HPDE6-E6E7 (cell line): ENCODE measurements at regions not wholly inside any gene's neighbourhood (a gene's known extent, or its start where the extent isn't known, plus 50 kb on each side); places are given as distances from the start of the nearest gene placed in this dataset.
A peak's percentile ranks its signal among the peaks of the same experiment; 100 is the strongest.
"Not testable (repeated sequence)": the region's sequence is repeated elsewhere in the genome, so short reads cannot be mapped to it uniquely, and the experiment has no call there.

Experiments
- DNase-seq: peaks from one replicate; pipeline ENCODE4 v3.0.0; 2011; ENCODE audit warnings: missing footprints; ENCODE audit errors: extremely low spot score

DNA sequence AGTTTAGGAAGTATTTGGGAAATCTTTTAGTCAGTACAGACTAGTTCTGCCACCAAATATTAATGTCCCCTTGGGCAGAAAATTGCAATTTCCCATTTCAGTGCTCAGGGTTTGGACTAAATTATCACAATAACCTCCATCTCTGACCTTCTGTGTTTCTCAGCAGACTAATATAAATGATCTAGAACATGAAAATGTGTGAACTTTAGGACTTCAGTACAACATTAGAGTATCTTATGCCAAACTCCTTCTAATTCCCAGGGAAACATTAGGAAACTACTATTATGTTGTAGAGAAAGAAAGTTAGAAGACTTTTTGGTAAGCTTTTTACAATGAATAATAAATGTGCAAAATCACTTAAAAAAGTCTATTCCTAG is 1087.6 kb upstream of the CITED2 start:
- DNase-seq = no peak

DNA sequence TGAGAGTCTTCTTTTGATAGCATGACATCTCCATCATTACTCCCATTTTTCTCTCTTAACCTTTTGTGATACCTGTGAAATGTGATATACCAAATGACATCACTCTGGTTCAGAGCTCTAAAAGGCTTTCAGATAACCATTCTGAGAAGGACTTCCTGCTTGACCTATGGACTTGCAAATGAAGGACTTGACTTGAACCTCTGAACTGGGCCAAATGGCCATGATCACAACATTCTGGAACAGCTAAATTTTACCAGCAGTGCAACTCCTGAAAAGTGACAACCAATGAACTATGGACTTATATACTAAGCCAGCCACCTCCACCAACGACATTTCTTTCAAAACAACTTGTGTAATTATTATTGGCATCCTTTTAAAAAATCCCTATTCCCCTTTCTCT is 1085.8 kb upstream of the CITED2 start:
- no peak for DNase-seq

DNA sequence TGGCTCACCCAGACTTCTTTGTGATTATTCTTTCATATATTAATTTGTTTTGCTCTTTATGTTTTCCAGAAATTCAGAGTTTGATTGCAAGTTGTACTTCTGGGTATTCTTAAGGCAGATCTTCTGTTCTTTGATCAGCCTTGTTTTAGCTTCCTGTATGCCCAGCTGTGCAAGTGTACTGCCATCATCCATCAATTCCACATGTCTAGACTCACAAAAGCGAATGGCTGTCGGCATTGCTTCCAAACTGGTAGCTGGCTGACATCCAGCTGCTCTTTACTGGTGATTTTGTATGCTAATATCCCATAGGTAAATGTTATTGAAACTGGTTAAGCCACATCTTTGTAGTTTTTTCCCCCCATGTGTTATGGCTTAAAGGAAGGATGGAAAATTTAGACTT is 1084.8 kb upstream of the CITED2 start:
- no peak for DNase-seq

DNA sequence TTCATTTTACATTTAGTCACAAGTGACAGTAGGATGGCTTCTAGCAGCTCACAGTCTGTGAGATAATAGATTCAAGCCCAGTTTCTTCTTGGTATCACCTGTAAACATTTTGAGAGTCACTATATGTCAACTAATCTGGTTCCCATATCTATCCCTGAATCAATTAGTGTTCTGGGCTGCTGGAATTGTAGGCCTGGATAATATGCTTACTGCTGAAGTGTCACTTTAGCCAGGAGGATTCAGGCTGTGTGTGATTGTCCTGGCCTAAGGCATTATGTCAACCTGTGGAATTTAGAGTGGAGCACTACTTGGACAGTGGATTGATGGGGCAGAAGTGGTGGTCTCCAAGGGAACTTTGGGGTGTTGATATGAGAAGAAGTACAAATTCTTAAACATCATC is 1071.8 kb upstream of the CITED2 start:
- no peak for DNase-seq

DNA sequence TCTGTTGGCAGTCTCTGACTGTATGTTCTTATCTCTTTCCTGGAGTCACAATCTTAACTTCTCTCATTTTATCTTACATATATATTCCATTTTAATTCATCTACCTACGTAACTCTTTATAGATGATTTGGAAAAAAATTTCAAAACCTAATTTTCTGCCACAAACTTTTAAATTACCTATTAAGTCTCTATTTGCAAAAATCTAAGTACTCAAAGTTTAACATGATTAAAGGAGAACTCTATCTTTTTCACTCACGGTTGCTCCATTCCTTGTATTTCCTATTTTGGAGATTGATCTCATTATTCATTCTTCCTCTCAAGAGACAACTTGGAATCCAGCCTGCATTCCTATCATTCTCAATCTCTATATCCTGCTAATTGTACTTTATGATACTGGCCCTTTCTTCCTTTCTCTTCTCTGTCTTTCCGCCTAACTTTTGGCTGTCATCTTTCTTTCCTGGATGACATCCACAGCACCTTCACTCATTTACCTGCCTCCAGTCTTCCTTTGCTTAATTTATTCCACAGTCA is 1071.1 kb upstream of the CITED2 start:
- no peak for DNase-seq

DNA sequence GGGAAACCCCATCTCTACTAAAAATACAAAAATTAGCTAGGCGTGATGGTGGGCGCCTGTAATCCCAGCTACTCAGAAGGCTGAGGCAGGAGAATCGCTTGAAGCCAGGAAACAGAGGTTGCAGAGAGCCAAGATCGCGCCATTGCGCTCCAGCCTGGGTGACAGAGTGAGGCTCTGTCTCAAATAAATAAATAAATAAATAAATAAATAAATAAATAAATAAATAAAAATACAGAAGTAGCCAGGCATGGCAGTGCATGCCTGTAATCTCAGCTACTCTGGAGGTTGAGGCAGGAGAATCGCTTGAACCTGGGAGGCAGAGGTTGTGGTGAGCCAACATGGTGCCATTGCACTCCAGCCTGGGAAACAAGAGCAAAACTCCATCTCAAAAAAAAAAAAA is 1068.7 kb upstream of the CITED2 start:
- DNase-seq = not testable (repeated sequence)

DNA sequence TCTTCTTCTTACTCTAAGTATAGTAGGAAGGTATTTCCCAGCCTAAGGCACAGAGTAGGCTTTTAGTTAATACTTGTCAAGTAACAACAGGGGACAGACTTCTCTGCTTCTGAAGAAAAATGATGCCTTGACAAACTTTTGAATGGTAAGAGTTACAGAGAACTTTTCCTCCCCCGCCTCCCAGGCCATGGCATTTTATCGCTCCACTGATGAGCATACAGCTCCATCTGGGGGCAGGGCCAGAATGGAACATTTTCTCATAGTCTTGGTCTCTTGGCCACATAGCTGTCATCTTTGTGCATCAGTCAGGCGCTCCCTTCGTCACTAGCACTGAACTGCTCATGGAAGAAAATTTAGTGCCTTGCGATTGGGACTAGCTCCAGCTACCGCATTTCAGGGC is 1066.8 kb upstream of the CITED2 start:
- peak; percentile 9 for DNase-seq

DNA sequence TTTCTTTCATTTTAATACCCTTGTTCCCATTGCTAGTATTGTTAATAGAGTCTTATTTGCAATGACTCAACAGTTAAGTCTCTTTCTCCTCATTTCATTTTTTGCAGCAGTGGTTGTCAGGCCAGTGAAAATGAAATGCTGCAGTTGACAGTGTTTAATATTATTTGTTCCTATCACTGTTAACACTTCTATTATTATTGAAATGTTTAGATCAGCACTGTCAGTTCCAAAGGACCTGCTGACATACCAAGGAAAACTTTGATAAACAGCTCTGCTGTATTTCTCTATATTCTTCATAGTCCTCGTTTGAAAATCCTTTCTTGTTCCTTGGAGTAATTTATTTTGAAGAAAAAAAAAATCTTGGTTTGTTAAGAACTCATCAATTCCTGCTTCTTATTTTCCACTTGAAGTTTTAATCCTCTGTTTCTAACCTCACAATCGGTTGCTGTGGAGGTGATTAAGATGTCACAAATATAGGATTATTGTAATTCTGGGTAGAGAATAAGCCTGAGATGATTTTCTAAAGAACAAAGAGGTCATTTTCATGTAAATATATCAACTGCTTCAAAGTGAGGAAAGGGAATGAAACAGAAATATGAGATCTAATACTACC is 1065.9 kb upstream of the CITED2 start:
- no peak for DNase-seq

DNA sequence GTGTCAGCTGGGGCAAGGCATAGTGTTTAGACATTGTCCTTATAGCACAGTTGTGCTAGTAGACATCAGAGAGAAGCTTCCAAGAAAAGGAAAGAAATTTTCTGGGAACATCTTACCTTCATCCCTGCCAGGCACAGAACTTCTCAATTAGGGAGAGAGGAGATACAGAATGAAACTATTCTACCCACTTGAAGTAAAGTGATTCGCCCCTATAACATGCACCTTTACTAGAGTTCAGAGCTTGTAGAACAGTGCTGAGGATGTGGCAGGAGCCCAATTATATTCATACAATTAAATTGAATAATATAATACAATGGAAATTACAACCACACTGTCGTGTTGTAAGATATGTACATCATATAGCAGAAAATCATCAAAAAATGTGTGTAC is 1063.9 kb upstream of the CITED2 start:
- DNase-seq = no peak

DNA sequence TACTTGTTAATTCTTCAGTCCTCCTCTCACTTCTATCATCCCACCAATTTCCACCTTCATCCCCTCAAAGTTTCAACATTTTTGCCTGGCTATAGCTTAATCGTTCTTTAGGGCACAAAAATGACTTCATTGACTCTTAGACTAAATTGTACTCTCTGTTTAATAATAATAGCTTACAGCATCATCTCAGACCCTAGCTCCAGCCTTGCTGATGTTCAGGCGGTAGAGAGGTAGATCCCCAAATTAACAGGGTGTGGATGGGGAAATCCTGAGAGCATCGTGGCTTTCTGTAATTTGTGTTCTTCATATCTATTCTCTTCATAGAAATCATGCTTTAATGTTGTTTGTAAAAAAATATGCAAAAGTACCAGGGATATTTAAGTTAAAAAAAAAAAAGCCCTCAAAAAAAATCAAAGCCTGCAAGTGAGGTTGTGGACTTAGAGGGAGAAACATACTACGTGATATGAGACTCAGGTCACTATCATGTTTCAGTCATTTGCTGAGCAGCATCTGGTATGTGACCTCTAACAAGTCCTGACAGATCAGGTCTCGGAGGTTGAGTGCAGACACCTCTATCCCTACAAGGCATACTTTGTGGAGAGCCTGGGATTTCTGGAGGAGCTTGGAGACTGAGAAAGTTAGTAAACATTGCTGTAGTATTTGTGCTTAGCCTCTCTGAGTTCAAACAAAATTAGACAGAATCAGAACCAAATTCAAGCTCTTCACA is 1063.3 kb upstream of the CITED2 start:
- DNase-seq = peak; percentile 28

DNA sequence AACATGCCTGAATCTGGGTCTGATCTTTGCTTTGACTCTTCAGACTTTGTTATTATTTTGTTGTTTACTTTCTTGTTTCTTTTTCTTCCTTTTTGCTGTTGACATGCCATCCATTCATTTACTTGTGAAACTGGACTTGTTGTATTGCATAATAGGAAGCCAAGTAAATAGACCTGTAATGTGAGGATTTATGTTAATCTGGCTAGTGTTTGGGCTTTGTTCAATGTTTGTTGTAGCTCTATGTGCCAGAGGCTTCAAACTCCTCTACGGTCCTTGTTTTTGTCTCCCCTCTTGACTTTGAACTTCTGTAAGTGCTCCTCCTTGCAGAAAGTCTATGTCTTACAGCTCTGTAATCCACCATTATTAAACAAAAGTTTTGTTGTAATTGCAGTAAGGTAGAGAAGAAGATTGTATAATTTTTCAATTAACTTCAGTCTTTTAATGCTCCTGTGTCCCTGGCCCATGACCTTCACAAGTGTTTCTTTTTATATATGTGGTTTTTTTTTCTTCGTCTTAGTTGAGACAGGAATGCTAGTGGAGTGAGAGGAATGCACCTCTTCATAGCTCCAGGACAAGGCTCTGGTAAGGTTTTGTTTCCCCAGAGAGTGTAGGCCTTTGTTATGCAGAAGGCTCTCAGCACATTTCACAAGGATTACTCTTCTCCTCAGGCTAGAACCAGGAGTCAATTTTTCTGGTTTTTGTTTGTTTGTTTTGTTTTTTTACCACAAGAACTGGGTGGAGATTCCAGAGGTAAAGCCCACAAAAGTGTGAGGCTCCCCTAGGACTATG is 1061.8 kb upstream of the CITED2 start:
- no peak for DNase-seq

DNA sequence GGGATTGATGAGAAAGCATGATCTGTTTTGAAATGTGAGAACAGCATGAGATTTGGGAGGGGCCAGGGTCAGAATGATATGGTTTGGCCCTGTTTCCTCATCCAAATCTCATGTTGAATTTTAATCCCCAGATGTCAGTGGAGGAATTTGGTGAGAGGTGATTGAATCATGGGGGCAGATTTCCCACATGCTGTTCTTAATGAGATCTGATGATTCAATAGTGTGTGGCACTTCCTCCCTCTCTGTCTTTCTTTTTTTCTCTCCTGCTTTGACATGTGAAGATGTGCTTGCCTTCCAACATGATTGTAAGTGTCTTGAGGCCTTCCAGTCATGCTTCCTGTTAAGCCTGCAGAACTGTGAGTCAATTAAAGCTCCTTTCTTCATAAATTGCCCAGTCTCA is 1060.3 kb upstream of the CITED2 start:
- no peak for DNase-seq

DNA sequence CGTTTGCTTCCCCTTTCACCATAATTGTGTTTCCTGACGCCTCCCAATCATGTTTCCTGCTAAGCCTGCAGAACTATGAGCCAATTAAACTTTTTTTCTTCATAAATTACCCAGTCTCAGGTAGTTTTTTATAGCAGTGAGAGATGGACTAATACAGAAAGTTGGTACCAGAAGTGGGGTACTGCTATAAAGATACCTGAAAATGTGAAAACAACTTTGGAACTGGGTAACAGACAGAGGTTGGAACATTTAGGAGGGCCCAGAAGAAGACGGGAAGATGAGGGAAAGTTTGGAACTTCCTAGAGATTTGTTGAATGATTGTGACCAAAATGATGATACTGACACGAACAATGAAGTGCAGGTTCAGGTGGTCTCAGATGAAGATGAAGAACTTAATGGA is 1058.6 kb upstream of the CITED2 start:
- DNase-seq = no peak

DNA sequence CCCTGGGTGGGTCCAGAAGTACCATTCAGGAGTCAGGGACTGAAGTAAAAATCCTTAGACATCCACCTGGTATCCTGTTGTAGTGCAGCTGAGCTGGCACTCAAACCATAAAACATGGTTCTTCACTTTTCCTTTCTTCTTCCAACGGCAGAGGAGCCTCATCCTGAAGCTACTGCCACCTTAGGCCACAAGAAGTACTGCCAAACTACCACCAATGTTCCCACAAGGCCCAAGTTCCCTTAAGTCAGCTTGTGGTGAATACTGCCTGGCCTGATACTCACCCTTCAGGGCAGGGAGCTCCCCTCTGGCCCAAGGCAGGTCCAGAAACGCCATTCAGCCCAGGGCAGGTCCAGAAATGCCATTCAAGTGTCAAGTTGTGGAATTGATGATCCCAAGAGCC is 1053.4 kb upstream of the CITED2 start:
- no peak for DNase-seq

DNA sequence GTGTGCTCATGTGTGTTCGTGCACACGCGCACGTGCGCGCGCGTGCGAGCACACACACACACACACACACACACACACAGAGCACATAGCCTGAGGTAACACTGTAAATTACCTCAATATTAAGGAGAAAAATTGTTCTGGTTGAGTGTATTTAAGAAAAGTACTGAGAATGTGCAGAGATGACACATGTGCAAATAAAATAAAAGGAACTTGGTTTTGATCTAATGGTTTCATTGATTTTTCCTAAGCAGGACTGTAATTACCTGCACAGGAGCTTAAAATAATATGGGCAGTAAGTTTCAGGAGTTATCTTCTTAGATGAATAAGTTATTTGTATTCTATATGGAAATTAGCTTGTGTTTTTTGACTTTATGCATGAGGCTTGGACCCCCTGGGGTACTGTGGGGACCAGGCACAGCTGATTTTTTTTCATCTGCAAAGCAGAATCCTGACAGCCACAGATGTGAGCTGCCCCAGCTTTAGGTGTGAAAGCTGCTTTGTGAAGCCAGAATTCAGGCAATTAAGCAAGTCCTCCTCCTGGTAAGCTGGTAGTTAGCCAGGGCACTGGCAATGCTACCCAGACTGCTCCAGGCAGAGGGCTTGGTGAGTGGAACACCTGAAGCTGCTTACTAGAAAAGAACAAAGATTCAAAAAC is 1040.6 kb upstream of the CITED2 start:
- DNase-seq = no peak

DNA sequence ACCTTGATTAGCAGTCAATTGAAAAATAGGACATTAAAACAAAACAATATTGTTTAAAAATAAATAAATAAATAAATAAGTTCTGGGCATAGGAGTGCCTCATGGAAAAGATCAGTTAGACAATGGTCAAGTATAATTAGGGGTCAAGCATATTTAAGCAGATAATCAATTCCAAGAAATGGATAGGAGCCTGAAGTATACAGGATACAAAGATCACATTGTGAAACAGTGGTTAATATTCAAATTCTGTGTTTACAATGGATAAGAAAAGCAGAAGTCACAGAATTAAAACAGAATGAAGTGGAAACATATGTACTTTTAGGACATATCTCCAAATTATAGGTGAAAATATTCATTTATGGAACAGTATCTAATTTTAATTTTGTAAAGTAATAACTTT is 1028.6 kb upstream of the CITED2 start:
- no peak for DNase-seq

DNA sequence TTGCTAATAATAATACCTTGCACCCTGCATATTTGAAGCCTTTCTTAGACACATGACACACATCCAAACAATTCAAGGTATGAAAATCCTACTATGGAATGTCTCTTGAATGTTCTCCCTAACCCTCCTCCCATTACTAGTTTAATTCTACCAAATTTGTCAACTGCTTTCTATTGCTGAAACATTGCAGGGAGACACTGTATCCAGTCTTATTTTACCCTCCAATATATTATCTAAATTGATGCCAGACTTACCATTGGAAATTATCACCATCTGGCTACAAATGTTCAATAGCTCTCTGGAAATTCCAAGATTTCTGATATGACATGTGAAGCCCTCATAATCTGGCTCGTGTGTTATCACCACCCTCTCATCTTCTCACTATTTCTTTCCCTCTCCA is 1027.3 kb upstream of the CITED2 start:
- DNase-seq = no peak

DNA sequence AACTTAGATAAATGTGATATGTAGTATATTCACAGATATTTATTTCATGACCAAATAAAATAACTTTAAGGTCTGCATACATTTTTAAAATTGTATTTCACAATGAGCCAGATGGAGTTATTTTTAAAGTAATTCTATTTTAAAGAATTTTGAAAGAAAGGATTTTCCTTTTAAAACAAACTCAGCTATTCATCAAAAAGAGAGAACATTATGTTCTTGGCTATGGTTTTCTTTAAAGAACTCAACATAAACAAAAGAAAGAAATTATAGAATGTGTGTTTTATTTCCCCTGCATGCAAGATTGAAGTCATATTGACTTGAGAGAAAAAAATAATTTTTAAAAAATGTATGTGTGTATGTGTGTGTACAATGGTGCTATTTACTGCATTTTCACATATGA is 1023.6 kb upstream of the CITED2 start:
- DNase-seq = no peak

DNA sequence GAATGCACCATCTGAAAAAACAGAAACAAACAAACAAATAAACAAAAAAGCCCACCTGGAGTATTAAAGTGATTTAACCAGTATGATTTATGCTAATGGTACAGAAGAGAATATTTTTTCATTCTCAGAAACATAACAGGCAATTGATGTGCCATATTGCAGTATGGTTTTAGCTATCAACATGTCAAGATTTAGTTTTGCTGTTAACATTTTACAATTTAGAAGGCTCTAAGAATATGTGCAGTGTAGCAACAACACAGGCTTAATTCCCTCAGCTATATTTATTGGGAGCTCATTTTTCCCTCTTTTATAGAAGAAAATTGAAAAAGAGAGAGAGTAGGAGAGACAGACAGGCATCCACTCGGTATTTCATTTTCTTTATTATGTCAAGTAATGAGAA is 1022.7 kb upstream of the CITED2 start:
- no peak for DNase-seq

DNA sequence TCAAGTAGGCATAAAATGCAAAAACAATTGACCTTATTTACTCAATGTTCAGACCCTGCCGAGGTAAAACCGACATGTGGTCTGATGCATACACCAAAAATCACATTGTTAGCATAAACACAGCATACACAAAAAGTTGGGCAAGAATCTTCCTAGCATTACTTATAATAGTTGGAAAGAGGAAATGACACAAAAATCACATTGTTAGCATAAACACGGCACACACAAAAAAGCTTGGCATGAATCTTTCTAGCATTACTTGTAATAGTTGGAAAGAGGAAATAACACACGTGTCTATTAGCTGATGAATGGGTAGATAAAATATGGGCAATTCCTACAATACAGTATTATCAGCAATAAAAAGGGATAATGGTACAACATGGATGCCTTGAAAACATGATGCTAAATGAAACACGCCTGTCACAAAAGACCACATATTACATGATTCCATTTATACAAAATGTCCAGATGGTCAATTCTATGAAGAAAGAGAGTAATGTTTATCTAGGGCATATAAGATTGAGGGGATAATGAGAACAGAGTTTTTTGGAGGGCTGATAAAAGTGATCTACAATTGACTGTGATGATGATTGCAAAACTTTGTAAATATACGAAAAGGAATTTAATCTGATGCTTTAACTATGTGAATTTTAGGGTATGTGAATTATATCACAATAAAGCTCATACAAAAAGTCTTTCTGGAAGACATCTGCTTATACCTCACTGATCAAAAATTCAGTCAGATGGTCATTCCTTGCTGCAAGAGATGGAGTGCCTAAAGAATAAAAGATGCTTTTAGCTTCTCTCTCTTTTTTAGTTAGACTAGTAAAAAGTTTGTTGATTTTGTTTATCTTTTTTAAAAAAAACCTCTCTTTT is 1019.5 kb upstream of the CITED2 start:
- no peak for DNase-seq

DNA sequence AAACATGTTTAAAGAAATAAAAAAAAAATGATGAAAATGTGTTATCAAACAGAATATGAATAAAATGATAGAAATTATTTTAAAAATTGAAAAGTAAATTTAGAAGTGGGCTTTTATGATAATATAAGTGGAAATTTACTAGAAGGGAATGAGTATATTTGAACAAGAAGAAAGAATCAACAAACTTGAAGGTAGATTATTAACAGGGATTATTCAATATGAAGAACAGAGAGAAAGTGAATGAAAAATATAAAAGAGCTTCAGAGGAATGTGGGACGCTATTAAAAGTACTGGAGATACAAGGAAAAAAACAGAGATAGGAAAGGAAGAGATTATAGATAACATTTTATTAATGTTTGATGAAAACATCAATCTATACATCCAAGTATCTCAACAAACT is 1014.4 kb upstream of the CITED2 start:
- DNase-seq = no peak
